ENCODE measurements at regions not wholly inside any gene's neighbourhood (a gene's known extent, or its start where the extent isn't known, plus 50 kb on each side); places are given as distances from the start of the nearest gene placed in this dataset.

DNA sequence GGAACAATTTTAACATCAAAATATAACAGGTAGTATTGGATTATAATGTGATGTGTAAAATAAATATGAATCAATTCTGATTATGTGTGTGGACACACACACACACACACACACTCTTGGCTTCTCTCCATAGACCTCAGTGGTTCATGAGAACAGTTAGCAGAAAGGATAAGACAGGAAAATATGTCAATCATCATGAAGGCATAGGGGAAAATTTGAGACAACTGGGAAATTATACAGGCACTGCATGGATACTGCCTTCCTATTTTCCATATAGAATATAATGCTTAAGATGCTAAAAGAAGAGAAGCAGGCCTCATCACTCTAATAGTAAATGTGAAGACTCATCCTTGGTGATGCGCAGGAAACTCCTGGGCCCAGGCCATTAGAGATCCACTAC lies 884.5 kb downstream of the SUCLG1 start:
- no peaks in the 10 kb centered on the region for H3K36me3 ChIP-seq (ENCODE audit: insufficient read depth, low read length)
- H3K27me3 ChIP-seq (ENCODE audit: insufficient read depth, low read length), result no peaks in the 10 kb centered on the region
- no peak overlapping the region for H3K4me3 ChIP-seq (ENCODE audit: low read depth, low read length, poor library complexity, severe bottlenecking)
- H3F3A ChIP-seq (ENCODE audit: insufficient read depth, low read length), result no peaks in the 10 kb centered on the region
- H3K9me3 ChIP-seq (ENCODE audit: low read length), result no peaks in the 10 kb centered on the region
- H2AFZ ChIP-seq (ENCODE audit: low read length), result no peak overlapping the region
- H3K9ac ChIP-seq (ENCODE audit: low read length), result no peak overlapping the region
- no peaks in the 10 kb centered on the region for H4K20me1 ChIP-seq (ENCODE audit: insufficient read depth, low read length)
- H3K4me2 ChIP-seq (ENCODE audit: low read length), result no peak overlapping the region
- H3K9me2 ChIP-seq (ENCODE audit: low read depth, low read length), result no peaks in the 10 kb centered on the region
- H3K27ac ChIP-seq (ENCODE audit: low read depth, low read length, poor library complexity, severe bottlenecking), result no peak overlapping the region
- TF ChIP-seq EZH2 (IDR thresholded peaks at IDR 0.05; ENCODE audit: borderline replicate concordance, low read length), result no peak
- TF ChIP-seq, protein P1, sequence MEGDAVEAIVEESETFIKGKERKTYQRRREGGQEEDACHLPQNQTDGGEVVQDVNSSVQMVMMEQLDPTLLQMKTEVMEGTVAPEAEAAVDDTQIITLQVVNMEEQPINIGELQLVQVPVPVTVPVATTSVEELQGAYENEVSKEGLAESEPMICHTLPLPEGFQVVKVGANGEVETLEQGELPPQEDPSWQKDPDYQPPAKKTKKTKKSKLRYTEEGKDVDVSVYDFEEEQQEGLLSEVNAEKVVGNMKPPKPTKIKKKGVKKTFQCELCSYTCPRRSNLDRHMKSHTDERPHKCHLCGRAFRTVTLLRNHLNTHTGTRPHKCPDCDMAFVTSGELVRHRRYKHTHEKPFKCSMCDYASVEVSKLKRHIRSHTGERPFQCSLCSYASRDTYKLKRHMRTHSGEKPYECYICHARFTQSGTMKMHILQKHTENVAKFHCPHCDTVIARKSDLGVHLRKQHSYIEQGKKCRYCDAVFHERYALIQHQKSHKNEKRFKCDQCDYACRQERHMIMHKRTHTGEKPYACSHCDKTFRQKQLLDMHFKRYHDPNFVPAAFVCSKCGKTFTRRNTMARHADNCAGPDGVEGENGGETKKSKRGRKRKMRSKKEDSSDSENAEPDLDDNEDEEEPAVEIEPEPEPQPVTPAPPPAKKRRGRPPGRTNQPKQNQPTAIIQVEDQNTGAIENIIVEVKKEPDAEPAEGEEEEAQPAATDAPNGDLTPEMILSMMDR (IDR thresholded peaks at IDR 0.05; ENCODE audit: low read length), result no peak
- H3K79me2 ChIP-seq (ENCODE audit: insufficient read depth, low read length), result no peaks in the 10 kb centered on the region
- H3K4me1 ChIP-seq (ENCODE audit: insufficient read depth, low read length, severe bottlenecking), result no peaks in the 10 kb centered on the region

DNA sequence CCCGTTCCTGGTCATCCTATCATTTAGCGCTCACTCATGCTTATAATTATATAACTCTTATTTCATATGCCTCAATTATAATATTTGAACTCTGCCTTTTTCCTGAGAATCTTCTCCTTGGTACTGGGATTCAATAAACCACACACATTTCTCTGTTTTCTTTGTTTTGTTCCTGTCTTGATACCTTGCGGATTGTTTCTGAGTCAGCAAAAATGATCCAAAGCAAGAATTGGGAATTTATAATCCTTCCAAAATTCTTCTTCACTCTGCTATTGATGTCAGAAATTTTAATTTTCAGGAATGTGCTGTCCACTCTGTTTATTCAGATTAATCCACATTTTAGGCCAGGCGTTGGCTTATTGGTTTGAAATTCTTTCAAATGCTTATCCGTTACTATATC lies 886.0 kb downstream of the SUCLG1 start:
- Histone ChIP-seq H3K9me3 (ENCODE audit: low read length) (no peaks in the 10 kb centered on the region), H3K4me1 (ENCODE audit: insufficient read depth, low read length, severe bottlenecking) (no peaks in the 10 kb centered on the region), H3K9ac (ENCODE audit: low read length) (no peak overlapping the region)

DNA sequence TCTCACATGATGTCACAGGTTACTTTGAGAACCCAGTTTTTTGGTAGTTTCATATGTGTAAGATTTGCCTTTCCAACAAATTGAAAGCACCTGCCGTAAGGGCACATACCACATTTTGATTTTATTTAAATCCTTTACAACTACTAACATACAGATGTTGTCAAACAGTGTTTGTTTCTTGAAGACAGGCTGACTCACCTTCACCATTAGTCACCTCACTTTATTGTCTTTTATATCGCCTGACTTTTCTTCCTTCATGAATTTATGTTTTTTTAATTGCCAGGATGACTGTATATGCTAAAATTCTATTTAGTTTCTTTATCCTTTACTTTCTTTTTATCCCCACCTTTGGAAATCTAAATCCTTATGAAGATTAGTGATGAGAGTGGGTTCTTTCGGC lies 886.7 kb downstream of the SUCLG1 start:
- Histone ChIP-seq H3K27ac (ENCODE audit: low read depth, low read length, poor library complexity, severe bottlenecking) (no peak overlapping the region), H3K4me2 (ENCODE audit: low read length) (no peak overlapping the region), H3K36me3 (ENCODE audit: insufficient read depth, low read length) (no peaks in the 10 kb centered on the region), H3K27me3 (ENCODE audit: insufficient read depth, low read length) (no peaks in the 10 kb centered on the region), H4K20me1 (ENCODE audit: insufficient read depth, low read length) (no peaks in the 10 kb centered on the region), H3K9ac (ENCODE audit: low read length) (no peak overlapping the region), H2AFZ (ENCODE audit: low read length) (no peak overlapping the region), H3F3A (ENCODE audit: insufficient read depth, low read length) (no peaks in the 10 kb centered on the region), H3K4me1 (ENCODE audit: insufficient read depth, low read length, severe bottlenecking) (no peaks in the 10 kb centered on the region), H3K79me2 (ENCODE audit: insufficient read depth, low read length) (no peaks in the 10 kb centered on the region), H3K9me2 (ENCODE audit: low read depth, low read length) (no peaks in the 10 kb centered on the region), H3K9me3 (ENCODE audit: low read length) (no peaks in the 10 kb centered on the region), H3K4me3 (ENCODE audit: low read depth, low read length, poor library complexity, severe bottlenecking) (no peak overlapping the region)
- TF ChIP-seq, protein P1 (IDR thresholded peaks at IDR 0.05; ENCODE audit: low read length), result no peak
- no peak for TF ChIP-seq EZH2 (IDR thresholded peaks at IDR 0.05; ENCODE audit: borderline replicate concordance, low read length)

More for the DNA sequence above, 886.0 kb downstream of the SUCLG1 start:
- TF ChIP-seq, protein P1 (IDR thresholded peaks at IDR 0.05; ENCODE audit: low read length), result no peak
- H3K27ac ChIP-seq (ENCODE audit: low read depth, low read length, poor library complexity, severe bottlenecking), result no peak overlapping the region
- no peak overlapping the region for H3K4me3 ChIP-seq (ENCODE audit: low read depth, low read length, poor library complexity, severe bottlenecking)
- no peaks in the 10 kb centered on the region for H4K20me1 ChIP-seq (ENCODE audit: insufficient read depth, low read length)
- H3F3A ChIP-seq (ENCODE audit: insufficient read depth, low read length), result no peaks in the 10 kb centered on the region
- H3K4me2 ChIP-seq (ENCODE audit: low read length), result no peak overlapping the region
- no peaks in the 10 kb centered on the region for H3K27me3 ChIP-seq (ENCODE audit: insufficient read depth, low read length)
- H3K79me2 ChIP-seq (ENCODE audit: insufficient read depth, low read length), result no peaks in the 10 kb centered on the region
- H3K36me3 ChIP-seq (ENCODE audit: insufficient read depth, low read length), result no peaks in the 10 kb centered on the region
- no peaks in the 10 kb centered on the region for H3K9me2 ChIP-seq (ENCODE audit: low read depth, low read length)
- H2AFZ ChIP-seq (ENCODE audit: low read length), result no peak overlapping the region
